ENCODE measurements at regions not wholly inside any gene's neighbourhood (a gene's known extent, or its start where the extent isn't known, plus 50 kb on each side); places are given as distances from the start of the nearest gene placed in this dataset.

DNA sequence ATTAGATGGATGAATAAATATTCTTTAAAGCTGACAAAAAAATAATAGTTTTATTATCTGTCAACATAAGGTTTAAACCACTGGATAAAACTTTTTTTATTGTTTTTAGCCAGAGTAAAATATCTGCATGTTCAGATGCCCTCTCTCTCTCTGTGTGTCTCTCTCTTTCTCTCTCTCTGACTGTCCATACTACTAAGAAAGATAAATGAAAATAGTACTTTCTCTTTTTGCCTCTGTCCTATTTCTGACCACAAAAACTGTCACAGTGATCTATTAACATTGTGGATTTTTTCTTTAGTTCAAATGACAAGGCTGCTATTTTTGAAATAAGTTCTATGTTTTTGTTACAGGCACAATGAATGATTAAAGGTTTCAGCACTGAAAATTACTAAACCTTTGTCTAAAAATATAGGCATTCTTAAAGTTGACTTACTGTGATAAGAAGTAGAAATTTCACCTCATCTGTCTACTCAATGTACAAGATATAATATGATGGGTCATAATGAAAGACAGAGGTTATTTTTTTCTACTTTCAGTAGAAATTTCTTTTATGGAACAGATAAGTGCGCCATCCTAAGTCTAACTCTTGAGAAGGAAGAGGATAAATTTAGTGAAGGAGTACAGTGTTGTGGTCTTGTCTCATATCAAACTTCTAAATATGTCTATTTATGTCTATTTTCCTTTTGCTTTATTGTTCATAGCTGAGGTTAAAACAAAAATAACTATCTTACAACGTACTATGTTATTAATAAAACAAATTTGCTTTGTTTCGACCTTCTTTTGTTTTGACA, 341.9 kb upstream of the EYS start:
- no peaks in the 10 kb centered on the region for H3K79me2 ChIP-seq (ENCODE audit: control insufficient read depth in 1 of 2, insufficient read depth in 2 of 2, low read length in 2 of 2)
- no peak overlapping the region for H2BK20ac ChIP-seq (ENCODE audit: low read length)
- no peak overlapping the region for H2AK5ac ChIP-seq (ENCODE audit: low read depth, low read length)
- H3K79me1 ChIP-seq (ENCODE audit: low read depth, low read length) = no peaks in the 10 kb centered on the region
- ChIA-PET POLR2A (ENCODE audit: partially characterized antibody) (no interaction called here), CTCF (ENCODE audit: partially characterized antibody) (interaction anchor here (0.8 kb wide), 1 partner anchor 118 kb away, joined by 3 read pairs; no protein-coding TSS in a partner anchor)
- no peaks in the 10 kb centered on the region for H3K4me1 ChIP-seq (replicated peaks in 1 of 4; ENCODE audit: control insufficient read depth in 3 of 4, insufficient read depth in 4 of 4, low read length in 3 of 4)
- H3K18ac ChIP-seq (ENCODE audit: extremely low read depth, low read length) = no peak overlapping the region
- no peak overlapping the region for H3K56ac ChIP-seq (replicated peaks; ENCODE audit: insufficient read length, low read depth, low read length)
- no peak overlapping the region for H4K5ac ChIP-seq (ENCODE audit: insufficient read length, low read depth, low read length)
- H4K20me1 ChIP-seq (replicated peaks in 1 of 2; ENCODE audit: control insufficient read depth in 1 of 2, insufficient read depth in 2 of 2, low read length in 2 of 2) = no peaks in the 10 kb centered on the region
- H3K14ac ChIP-seq (ENCODE audit: insufficient read length) = no peak overlapping the region
- no peaks in the 10 kb centered on the region for H3K36me3 ChIP-seq (ENCODE audit: control insufficient read depth in 2 of 4, insufficient read depth in 4 of 4, low read length in 3 of 4)
- no peak overlapping the region for H3K27ac ChIP-seq (ENCODE audit: low read depth, low read length)
- DNase-seq (ENCODE audit: low read depth in 1 of 2, low spot score in 2 of 2) = no peak
- no peak overlapping the region for H3K23ac ChIP-seq (ENCODE audit: insufficient read length)
- no peak overlapping the region for H2BK5ac ChIP-seq (ENCODE audit: low read depth, low read length)
- WGBS, 2 experiments (ENCODE audit: extremely low coverage in 1 of 2, insufficient coverage in 1 of 2, insufficient read length in 1 of 2, insufficient replicate concordance in 2 of 2, low coverage in 1 of 2, low lambda C conversion rate in 2 of 2, missing lambda C conversion rate in 1 of 2) = 91% methylated on average over 3 of the region's 3 CpGs; no CpG with 5 or more reads in 1 of the 2 experiments
- no peak overlapping the region for H2BK15ac ChIP-seq (ENCODE audit: low read length)
- no peaks in the 10 kb centered on the region for H3K23me2 ChIP-seq (ENCODE audit: low read depth, low read length)
- no peak overlapping the region for H3K9ac ChIP-seq (replicated peaks in 1 of 4; ENCODE audit: extremely low read depth in 1 of 4, low read depth in 3 of 4, low read length in 3 of 4)
- no peak overlapping the region for H4K8ac ChIP-seq (ENCODE audit: extremely low read depth, insufficient read depth, low read length)
- H3K4me2 ChIP-seq (ENCODE audit: insufficient read depth in 1 of 2, low read depth in 2 of 2, low read length in 2 of 2) = no peak overlapping the region
- no peaks in the 10 kb centered on the region for H3K27me3 ChIP-seq (replicated peaks in 1 of 4; ENCODE audit: control insufficient read depth in 3 of 4, extremely low read depth in 1 of 4, insufficient read depth in 3 of 4, low read length in 3 of 4)
- H2BK12ac ChIP-seq (ENCODE audit: low read depth, low read length) = no peak overlapping the region
- H2BK120ac ChIP-seq (replicated peaks; ENCODE audit: low read depth, low read length) = no peak overlapping the region
- H2AFZ ChIP-seq (ENCODE audit: low read length) = no peak overlapping the region
- no peaks in the 10 kb centered on the region for H3K9me3 ChIP-seq (ENCODE audit: insufficient read depth in 2 of 2, low read depth in 1 of 2, low read length in 1 of 2)
- H3K4me3 ChIP-seq (ENCODE audit: extremely low read depth in 1 of 4, insufficient read depth in 2 of 4, low read depth in 3 of 4, low read length in 4 of 4) = no peak overlapping the region
- no peak overlapping the region for H3K4ac ChIP-seq (replicated peaks; ENCODE audit: insufficient read length, low read depth, low read length)
- no peak for FAIRE-seq
- H4K91ac ChIP-seq (replicated peaks; ENCODE audit: insufficient read length, low read length) = no peak overlapping the region
- TF ChIP-seq BACH1 (IDR thresholded peaks at IDR 0.05; ENCODE audit: low read length) (no peak), YY1 (IDR thresholded peaks at IDR 0.05; ENCODE audit: low read depth, low read length) (no peak), JUND (IDR thresholded peaks at IDR 0.05; ENCODE audit: low read length) (no peak), CREB1 (IDR thresholded peaks at IDR 0.05) (no peak), BRCA1 (IDR thresholded peaks at IDR 0.05; ENCODE audit: low read depth, low read length) (no peak), TAF7 (optimal IDR thresholded peaks at IDR 0.05; ENCODE audit: borderline replicate concordance, low read depth, low read length) (no peak), ZNF274 (IDR thresholded peaks at IDR 0.05; ENCODE audit: borderline replicate concordance, extremely low read depth, low read length) (no peak), SP1 (IDR thresholded peaks at IDR 0.05; ENCODE audit: low read depth, low read length) (no peak), PHF8 (conservative IDR thresholded peaks at IDR 0.05; ENCODE audit: low read depth, low read length) (no peak), POLR2AphosphoS5 (IDR thresholded peaks at IDR 0.05; ENCODE audit: low read depth, low read length) (no peak), SUZ12 (IDR thresholded peaks at IDR 0.05; ENCODE audit: low read length) (no peak), RFX5 (IDR thresholded peaks at IDR 0.05; ENCODE audit: borderline replicate concordance, low read depth, low read length) (no peak)
- TF ChIP-seq, protein P1, sequence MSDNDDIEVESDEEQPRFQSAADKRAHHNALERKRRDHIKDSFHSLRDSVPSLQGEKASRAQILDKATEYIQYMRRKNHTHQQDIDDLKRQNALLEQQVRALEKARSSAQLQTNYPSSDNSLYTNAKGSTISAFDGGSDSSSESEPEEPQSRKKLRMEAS (IDR thresholded peaks at IDR 0.05) = no peak
- TF ChIP-seq, protein P2, sequence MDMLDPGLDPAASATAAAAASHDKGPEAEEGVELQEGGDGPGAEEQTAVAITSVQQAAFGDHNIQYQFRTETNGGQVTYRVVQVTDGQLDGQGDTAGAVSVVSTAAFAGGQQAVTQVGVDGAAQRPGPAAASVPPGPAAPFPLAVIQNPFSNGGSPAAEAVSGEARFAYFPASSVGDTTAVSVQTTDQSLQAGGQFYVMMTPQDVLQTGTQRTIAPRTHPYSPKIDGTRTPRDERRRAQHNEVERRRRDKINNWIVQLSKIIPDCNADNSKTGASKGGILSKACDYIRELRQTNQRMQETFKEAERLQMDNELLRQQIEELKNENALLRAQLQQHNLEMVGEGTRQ (IDR thresholded peaks at IDR 0.05; ENCODE audit: low read length) = no peak

All from H1 (cell line).